Renal cortex interstitium (tissue), 11 donors: ENCODE measurements at regions not wholly inside any gene's neighbourhood (a gene's known extent, or its start where the extent isn't known, plus 50 kb on each side); places are given as distances from the start of the nearest gene placed in this dataset.

ENCODE experiments used
- DNase-seq, 11 donors: peaks; one replicate each; pipeline ENCODE4 v3.0.0-alpha.2; 2013; ENCODE audit warnings: low read depth in 9 of 11, low spot score in 4 of 11; ENCODE audit errors: extremely low read depth in 1 of 11

DNA sequence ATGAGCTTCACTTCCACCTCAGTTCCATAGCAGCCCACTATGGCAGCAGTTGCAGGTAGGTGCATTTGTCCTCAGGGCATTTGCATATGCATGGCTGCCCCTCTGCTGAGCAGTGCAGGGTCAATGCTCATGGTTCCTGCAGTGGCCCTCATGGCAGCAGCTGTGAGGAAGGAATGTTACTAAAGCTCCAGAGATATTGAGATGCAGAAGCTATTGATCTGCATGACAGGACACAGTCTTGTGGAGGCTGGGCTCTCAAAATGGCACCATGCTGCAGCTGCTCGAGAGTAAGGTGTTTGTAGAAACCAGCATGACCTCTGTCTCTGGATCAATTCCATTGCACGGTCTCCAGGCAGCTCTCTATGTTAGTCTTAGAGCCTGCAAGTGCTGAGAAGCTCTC, 179.2 kb upstream of the PCDH18 start:
- DNase-seq, result no peak

DNA sequence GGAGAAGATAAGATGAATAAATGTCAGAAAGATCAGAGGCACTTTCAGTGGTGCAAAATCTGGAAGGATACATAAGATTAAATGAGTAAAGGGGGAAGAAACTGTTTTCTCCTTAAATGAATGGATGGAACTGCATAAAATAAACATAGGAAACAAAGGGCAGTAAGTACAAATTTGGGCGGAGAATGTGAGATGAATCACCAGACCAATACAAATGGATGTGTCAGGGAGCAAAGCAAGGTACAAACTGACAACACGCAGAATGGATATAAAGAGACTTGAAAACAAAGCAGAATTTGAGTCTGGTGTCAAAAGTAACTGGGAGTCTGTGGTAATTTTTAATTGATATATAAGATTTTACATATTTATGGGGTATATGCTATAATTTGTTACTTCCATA, 175.3 kb upstream of the PCDH18 start:
- DNase-seq, result no peak

DNA sequence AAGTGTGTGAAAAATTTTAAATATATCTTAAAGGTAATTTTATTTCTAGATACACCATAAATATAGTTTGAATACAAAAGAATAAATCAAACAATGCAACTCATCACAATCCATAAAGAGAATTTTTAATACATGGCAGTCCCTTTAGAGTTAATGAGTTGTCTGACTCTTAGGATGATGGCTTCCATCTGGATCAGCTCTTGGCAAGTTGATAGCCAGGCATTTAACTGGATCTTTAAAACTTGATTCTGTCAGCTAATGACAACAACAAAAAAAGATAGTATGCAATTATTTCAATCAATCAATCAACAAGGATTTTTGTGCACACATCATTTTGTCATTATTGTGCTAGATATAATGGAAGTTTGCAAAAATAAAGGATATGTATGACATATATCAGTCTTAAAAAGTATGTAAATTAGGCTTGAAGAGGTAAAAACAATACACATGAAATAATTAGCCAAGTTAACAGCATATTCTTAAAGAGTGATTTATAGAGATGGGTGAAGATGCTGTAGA, 174.9 kb upstream of the PCDH18 start:
- DNase-seq, result no peak

DNA sequence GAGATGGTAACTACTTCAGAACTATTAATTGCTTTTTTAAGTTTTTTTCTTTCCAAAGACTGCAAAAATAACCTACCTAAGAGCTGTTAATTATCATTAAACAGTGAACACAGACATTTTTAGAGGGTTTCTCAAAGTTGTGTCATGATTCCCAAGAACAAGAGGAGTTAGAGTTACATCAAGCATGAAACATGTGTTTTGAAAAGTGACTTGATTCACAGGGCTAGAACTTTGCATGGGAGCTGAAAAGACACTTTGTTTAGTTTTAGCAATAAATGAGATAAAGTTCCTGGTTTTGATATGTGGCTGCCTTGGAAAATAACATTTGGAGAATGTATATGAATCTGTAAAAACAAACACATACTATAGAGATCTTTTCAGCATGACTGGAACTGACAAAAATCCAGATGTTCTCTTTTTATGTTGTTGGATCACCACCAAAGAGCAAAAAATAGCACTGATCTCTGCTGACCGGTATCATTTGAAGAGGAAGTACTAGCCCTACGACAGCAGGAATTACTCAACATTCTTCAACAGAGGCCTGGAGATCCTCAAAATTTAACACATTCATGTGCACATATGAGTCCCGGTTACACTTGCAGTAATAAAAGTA, 173.0 kb upstream of the PCDH18 start:
- peak in 10 of 11 donors; percentile 56 to 86 (median 69) for DNase-seq

DNA sequence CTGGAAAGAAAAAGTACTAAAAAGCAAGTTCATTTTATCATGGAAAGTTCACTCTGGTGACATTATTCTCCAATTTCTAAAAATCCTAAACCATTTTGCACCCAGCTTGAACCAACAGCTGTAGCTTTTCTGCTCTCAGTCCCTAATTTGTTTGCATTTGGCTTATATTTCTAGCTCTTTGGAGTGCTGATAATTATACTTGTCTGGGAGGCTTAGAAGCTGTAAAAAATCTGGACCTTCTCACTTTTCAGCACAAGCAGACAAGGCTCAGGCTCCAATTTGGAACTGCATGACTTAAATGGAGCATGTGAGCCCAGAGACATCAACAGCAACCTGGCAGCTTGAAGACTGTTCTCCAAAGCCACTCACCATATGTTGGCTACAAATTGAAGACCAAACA, 170.9 kb upstream of the PCDH18 start:
- DNase-seq, result peak in 9 of 11 donors; percentile 28 to 79 (median 62)

DNA sequence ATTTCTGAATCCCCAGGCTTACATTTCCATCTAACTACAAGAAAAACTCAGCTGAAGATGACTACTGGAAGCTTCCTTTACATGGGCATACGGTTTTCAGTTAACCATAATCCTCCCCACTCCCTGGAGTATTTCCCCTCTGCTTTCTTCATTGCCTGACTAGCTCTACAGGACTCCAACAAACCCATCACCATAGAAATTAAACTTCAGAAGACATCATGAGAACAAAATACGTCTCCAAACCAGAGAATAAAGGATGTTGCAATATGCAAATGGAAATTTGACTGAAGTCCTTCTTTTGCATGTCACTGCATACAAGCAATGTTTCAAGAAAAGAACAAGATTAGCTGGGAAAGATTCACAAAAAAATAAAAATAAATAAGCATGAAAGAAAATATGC, 170.2 kb upstream of the PCDH18 start:
- no peak for DNase-seq

DNA sequence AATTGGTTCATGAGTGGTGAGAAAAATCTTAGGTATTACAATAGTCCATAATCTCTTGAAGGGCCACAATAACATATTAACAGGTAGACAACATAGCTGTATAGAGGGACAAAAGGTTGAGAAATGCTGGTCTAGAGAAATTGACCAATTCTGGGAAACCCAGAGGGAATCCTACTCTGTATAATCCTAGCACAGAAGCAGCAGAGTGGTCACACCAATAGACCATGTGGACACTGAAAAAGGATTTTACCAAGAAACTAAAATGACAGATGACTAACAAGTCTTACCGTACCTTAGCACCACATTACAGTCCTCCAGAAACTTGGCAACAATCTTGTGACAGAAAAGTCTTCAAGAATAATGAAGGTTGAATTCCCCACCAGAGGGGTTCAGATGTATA, 169.1 kb upstream of the PCDH18 start:
- DNase-seq, result no peak

DNA sequence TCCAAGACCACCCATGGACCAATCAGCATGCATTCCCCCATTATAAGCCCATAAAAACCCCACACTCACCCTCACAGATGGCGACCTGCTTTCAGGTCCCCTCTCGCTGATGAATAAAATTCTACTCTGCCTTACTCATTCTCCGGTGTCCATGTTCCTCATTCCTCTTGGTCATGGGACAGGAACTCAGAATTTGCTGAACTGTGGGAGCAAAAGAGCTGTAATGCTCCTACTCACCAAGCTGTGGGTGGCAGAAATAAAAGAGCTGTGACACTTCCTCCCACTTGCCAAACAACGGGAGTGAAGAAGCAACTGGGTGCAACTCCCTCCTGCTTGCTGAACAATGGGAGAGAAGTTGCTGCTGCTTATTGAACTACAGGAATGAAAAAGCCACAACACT, 168.5 kb upstream of the PCDH18 start:
- no peak for DNase-seq

DNA sequence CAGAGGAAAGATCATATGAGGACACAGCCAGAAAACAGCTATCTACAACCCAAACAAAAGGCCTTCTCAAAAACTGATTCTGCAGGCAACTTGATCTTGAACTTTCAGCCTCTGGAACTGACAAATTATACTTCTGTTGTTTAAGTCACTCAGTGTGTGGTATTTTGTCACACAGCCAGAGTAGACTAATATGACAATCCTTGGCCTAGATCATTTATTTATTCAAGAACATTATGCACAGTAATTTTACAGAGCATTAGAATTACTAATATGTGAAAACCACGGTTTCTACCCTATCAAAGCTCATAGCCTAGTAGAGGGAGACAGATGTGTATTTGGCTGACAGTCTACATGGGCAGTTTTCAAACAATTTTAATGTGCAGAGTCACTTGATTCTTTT, 167.8 kb upstream of the PCDH18 start:
- DNase-seq, result no peak

DNA sequence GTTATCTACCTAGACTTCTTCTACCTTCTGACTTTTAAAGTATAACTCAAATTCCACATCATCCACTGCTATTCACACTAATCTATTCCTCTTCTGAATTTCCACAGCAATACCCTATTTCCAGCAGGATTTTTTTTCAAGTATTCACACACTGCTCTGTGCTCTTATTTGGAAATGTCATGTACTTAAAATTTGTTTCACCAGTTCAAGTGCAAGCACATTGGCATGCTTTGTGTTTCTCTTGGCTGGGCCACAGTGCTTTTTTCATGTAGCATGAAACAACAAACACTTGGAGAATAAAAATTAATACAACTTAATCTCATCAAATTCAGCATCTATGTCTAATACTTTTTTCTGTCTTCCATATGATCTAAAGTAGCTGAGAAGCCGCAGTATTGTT, 161.8 kb upstream of the PCDH18 start:
- peak in 1 of 11 donors; percentile 50 for DNase-seq

DNA sequence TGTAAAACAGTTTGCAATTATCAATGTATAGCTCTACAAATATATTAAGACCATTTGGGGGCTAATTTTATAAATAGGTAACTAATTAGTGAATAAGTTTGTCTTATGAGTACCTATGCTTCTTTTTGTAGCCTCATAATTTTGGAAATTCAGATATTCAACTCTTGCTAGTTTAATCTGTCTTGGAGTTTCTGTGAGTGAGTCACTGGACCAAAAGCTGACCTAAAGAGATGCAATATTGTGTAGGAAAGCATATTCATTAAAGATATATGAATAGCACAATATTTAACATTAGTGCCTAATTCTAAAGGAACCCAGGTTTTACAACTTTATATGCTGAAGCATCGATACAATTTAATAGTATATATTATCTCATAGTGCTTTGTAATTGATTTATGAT, 161.3 kb upstream of the PCDH18 start:
- DNase-seq, result no peak

DNA sequence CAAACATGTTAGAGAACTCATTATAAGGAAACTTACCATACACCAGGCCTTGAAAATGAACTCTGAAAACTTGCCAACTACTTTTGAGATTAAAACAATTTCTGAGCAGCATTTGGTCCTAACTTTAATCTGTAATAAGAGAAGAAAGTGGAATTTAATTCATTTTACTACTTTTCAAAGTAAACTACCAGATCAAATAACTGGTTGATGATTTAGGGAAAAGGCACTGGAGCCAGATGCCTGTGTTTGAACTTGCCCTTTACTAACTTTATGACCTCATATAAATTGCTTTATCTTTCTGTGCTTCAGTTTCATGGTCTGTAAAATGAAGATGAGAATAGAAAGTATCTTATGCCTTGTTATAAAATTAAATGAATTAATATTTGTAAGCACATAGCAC, 159.9 kb upstream of the PCDH18 start:
- no peak for DNase-seq

DNA sequence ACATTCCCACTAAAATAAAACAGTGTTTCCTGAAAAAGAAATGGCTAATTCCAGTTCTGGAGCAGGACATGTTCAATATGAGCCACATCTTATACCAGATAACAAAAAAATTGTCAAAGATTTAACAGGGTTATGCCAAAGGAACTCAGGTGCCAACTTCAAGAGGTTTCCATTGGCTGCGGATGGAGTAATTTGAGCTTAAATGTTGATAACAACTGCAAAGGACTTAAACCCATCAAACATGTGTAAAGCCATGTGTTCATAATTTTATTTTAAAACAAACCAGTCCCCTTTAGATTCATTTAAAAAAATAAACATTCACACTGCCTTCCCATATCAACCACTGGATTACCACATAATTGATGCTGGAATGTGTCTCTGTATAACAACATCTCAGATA, 156.4 kb upstream of the PCDH18 start:
- no peak for DNase-seq

DNA sequence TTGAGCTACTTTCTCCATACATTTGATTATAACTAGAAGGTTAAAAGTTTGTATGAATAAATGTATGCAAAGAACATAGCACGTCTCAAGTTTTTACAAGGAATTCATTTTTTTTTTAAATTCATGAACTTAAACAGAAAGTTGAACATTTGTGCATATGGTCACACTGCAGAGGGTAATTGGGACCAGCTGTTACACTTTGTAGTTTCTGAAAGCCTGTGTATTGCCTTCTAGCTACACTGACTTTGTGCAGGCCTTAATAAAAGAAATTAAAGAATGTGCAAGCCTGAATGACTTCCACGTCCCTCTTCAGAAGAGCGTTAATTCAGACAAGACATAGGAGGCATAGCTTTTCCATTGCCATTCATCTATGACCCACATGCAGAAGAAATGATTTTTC, 153.1 kb upstream of the PCDH18 start:
- peak in 6 of 11 donors; percentile 41 to 73 (median 60) for DNase-seq

DNA sequence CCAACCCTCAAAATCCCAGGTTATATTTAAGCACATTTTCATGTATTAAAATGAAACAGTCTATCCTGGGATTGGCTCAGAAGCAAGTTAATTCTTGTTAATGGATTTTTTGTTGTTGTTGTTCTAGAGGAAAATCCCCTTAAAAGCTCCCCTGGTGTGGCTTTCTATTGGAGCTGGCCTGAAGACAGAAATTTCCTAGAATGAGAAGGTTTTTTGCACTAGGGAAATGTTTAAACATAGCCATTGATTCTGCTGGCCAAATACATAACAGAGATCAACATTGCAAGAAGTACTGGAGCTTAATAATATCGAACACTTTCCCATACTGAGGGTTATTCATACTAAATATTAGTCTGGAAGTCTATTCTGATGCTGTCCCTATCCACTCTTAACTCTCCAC, 148.8 kb upstream of the PCDH18 start:
- DNase-seq, result no peak

DNA sequence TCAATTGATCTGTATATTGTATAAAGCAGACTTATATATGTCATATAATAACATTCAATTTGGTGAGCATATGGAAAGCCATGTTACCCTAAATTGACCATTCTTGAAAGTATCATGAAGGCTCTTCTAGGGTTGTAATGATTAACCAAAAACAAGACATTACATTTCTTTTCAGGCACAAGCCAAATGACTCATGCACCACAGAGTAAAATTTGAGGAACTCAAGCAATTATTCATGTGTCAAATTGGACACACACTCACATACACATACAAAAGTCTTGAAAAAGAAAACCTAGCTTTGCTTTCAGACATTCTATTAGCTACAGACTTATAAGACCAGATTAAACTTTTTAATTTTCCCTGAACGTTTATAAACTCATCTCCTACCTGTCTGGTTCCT, 146.5 kb upstream of the PCDH18 start:
- DNase-seq, result no peak

DNA sequence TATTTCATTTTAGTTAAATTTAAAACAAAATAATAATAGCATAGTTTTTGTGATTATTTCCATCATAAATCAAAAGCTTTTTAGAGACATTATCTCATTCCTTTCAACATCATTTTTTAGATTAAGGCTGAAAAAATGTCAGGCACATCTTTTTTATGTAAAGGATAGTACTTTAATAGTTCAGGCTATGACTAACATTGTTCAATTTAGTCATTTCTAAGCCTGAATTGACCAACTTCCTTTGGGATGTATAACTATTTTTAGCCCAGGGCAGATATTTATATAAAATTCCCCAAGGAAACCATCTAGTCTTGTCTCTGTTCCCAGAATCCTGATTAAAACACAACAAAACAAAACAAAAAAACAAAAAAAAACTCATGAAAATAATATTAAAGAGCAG, 145.6 kb upstream of the PCDH18 start:
- DNase-seq, result no peak

DNA sequence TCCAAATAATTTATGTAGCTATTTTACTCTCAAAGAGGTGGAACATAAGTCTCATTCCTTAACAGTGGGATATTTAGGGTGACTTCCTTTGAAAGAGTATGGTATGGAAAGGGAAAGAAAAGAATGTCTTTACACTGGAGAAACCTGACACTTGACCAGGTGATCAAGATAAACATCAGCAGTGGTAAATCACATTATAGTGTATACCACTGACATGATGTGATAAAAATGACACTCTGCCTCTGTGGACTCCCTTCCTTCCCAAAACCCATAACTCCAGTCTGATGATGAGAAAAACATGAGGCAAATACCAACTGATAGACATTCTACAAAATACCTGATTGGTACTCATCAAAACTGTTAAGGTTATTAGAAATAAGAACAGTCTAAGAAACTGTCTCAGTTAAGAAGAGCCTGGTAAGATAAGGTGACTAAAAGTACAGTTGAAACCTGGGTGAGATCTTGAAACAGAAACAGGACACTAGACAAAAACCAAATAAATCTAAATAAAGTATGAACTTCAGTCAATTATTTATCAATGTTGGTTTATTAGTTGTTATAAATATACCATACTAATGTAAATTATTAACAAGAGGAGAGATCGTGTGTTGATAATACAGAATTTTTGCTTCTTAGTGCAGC, 144.2 kb upstream of the PCDH18 start:
- DNase-seq, result peak in 4 of 11 donors; percentile 28 to 47 (median 36)

DNA sequence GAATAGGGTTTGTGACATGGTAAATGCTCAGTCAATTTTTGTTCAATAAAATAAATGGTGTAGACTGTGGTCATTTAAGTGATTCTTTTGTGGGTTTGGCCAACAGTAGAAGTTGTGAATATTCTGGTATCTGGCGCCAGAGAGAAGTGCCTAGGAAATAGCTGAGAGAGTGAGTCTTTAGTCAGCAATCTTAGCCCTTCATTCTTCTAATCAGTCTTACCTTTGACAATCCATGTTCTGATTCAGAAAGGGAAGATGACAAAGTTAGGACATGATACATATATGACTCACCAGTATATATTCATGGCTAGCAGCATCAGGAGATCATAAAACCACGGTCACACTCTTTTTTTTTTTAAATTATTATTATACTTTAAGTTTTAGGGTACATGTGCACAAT, 141.8 kb upstream of the PCDH18 start:
- no peak for DNase-seq

DNA sequence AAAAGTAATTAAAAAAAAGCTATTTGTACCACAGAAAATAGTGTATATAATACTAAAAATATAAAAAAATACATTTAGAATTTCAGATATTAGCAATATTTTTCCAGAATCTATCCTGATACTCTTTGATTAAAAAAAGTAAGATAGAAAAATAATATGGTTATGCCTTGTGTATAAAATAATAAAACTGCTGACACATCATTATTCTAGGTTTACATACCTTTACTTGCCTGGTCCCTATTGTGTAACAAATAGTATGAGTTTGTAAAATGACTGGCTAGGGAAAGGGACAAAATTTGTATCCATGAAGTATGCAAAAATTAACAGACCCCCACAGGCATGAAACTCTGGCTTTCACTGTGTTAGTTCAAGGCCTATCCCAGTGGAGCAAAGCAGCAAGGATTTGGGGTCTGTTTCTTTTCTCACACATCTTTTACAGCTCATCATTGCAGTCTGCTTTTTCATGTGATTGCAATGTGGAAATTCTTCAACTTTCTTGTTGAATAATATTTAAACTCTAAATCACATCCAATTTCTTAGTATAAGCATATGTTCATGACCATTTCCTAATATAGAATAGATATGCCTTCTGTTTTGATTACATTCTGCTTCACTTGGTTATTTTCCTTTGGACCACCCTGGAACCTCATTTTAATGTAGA, 136.7 kb upstream of the PCDH18 start:
- DNase-seq, result no peak

DNA sequence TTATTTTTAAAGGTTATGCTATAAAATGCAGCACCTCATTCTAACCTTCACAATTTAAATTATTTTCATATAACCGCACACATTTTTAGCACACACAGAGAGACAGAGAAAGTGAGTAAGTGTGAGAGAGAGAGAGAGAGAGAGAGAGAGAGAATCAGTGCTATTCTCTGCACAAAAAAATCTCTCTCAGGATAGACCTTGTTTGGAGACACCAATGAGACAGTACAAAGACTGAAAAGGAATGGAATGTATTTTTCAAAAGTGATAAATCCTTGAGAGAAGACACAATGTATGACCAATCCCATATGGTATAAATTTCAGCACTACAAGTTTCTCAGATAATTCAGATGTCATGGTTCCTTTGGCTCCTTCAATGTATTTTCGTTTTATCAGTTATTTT, 132.1 kb upstream of the PCDH18 start:
- peak in 2 of 11 donors; percentile 14 to 21 for DNase-seq
